SK-N-SH (cell line): ENCODE measurements at regions not wholly inside any gene's neighbourhood (a gene's known extent, or its start where the extent isn't known, plus 50 kb on each side); places are given as distances from the start of the nearest gene placed in this dataset.
A peak's percentile ranks its signal among the peaks of the same experiment; 100 is the strongest.

Experiments
- FOXM1 ChIP-seq: IDR thresholded peaks from 2 replicates; pipeline ENCODE4 v1.4.0; 2012; ENCODE audit warnings: low read depth, mild to moderate bottlenecking
- NFIC ChIP-seq: IDR thresholded peaks from 2 replicates; pipeline ENCODE4 v1.4.0; 2012; ENCODE audit warnings: borderline replicate concordance
- POLR2AphosphoS5 ChIP-seq: IDR thresholded peaks from 2 replicates; pipeline ENCODE4 v1.6.1; 2012; ENCODE audit warnings: low read depth, low read length
- SIN3A ChIP-seq: IDR thresholded peaks from 2 replicates; pipeline ENCODE4 v1.6.1; 2012; ENCODE audit warnings: low read depth, mild to moderate bottlenecking, low read length, moderate library complexity, borderline replicate concordance
- SMC3 ChIP-seq: IDR thresholded peaks from 2 replicates; pipeline ENCODE4 v1.6.1; 2012; ENCODE audit warnings: low read depth, low read length, improper control_type of control experiment
- TAF1 ChIP-seq: IDR thresholded peaks from 2 replicates; pipeline ENCODE4 v1.6.1; 2012; ENCODE audit warnings: low read depth, mild to moderate bottlenecking, low read length, moderate library complexity, borderline replicate concordance
- TCF12 ChIP-seq: IDR thresholded peaks from 2 replicates; pipeline ENCODE4 v1.4.0; 2012
- TEAD4 ChIP-seq: IDR thresholded peaks from 2 replicates; pipeline ENCODE4 v1.4.0; 2012; ENCODE audit warnings: mild to moderate bottlenecking, borderline replicate concordance; ENCODE audit not compliant: insufficient read depth
- TF ChIP-seq, protein P1 (sequence below): fragments of 200-600 bp; sonication (generic); IDR thresholded peaks from 2 replicates; pipeline ENCODE4 v1.6.1; 2017; ENCODE audit warnings: antibody characterized with exemption, mild to moderate bottlenecking, moderate library complexity
- TF ChIP-seq, protein P2 (sequence below): IDR thresholded peaks from 2 replicates; pipeline ENCODE4 v1.4.0; 2012; ENCODE audit warnings: low read depth, borderline replicate concordance
- TF ChIP-seq, protein P3 (sequence below): IDR thresholded peaks from 2 replicates; pipeline ENCODE4 v1.6.1; 2012; ENCODE audit warnings: mild to moderate bottlenecking, low read depth, low read length, moderate library complexity

DNA sequence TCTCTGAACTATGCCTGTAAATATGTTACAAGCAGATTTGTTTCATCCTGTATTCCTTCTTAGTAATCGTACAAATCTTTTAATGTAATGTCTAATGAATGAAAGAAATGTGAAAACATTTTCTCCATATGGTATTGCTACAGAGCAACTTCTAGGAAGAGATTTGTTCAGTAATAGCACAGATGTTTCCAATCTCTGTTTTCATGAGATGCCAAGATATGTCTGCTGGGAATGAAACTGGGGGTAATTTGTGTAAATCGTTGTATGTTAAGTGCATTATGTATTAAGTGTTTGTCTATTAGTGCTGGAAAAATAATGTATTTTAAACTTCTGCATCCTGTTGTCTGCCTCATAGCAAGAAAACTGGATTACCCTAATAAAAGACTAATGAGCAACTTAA, 722.2 kb upstream of the EYS start:
- TF ChIP-seq, protein P1, sequence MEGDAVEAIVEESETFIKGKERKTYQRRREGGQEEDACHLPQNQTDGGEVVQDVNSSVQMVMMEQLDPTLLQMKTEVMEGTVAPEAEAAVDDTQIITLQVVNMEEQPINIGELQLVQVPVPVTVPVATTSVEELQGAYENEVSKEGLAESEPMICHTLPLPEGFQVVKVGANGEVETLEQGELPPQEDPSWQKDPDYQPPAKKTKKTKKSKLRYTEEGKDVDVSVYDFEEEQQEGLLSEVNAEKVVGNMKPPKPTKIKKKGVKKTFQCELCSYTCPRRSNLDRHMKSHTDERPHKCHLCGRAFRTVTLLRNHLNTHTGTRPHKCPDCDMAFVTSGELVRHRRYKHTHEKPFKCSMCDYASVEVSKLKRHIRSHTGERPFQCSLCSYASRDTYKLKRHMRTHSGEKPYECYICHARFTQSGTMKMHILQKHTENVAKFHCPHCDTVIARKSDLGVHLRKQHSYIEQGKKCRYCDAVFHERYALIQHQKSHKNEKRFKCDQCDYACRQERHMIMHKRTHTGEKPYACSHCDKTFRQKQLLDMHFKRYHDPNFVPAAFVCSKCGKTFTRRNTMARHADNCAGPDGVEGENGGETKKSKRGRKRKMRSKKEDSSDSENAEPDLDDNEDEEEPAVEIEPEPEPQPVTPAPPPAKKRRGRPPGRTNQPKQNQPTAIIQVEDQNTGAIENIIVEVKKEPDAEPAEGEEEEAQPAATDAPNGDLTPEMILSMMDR = no peak
- TF ChIP-seq TEAD4 = 0 out of 2 replicates have a peak, but pooled peaks have one; percentile 69
- TF ChIP-seq, protein P2, sequence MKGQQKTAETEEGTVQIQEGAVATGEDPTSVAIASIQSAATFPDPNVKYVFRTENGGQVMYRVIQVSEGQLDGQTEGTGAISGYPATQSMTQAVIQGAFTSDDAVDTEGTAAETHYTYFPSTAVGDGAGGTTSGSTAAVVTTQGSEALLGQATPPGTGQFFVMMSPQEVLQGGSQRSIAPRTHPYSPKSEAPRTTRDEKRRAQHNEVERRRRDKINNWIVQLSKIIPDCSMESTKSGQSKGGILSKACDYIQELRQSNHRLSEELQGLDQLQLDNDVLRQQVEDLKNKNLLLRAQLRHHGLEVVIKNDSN = no peak
- TF ChIP-seq TCF12 = peak; percentile 66
- no peak for TF ChIP-seq SIN3A
- no peak for TF ChIP-seq NFIC
- TF ChIP-seq, protein P3, sequence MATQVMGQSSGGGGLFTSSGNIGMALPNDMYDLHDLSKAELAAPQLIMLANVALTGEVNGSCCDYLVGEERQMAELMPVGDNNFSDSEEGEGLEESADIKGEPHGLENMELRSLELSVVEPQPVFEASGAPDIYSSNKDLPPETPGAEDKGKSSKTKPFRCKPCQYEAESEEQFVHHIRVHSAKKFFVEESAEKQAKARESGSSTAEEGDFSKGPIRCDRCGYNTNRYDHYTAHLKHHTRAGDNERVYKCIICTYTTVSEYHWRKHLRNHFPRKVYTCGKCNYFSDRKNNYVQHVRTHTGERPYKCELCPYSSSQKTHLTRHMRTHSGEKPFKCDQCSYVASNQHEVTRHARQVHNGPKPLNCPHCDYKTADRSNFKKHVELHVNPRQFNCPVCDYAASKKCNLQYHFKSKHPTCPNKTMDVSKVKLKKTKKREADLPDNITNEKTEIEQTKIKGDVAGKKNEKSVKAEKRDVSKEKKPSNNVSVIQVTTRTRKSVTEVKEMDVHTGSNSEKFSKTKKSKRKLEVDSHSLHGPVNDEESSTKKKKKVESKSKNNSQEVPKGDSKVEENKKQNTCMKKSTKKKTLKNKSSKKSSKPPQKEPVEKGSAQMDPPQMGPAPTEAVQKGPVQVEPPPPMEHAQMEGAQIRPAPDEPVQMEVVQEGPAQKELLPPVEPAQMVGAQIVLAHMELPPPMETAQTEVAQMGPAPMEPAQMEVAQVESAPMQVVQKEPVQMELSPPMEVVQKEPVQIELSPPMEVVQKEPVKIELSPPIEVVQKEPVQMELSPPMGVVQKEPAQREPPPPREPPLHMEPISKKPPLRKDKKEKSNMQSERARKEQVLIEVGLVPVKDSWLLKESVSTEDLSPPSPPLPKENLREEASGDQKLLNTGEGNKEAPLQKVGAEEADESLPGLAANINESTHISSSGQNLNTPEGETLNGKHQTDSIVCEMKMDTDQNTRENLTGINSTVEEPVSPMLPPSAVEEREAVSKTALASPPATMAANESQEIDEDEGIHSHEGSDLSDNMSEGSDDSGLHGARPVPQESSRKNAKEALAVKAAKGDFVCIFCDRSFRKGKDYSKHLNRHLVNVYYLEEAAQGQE = no peak
- TF ChIP-seq TAF1 = no peak
- TF ChIP-seq FOXM1 = no peak
- TF ChIP-seq POLR2AphosphoS5 = no peak
- TF ChIP-seq SMC3 = no peak
